ENCODE measurements at regions not wholly inside any gene's neighbourhood (a gene's known extent, or its start where the extent isn't known, plus 50 kb on each side); places are given as distances from the start of the nearest gene placed in this dataset.

DNA sequence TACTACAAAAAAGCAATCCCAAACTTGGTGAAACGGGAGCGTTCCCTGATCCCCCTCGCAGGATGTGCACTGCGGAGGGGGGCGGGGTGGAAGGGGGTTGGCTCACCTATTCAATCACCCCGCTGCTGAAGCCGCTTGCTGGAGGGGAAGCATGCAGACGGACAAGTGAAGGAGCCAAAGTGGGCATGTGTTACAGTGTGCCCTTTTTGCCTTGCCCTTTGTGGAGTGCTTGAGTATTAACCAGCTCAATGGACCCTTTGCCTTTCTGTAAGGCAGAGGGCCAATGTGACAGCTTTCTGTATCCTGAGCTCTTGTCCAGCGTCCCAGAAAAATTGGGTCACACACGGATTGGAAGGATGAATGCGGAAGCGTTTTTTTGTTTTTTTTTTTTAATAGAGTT is 348.9 kb upstream of the NPSR1 start:
- TF ChIP-seq, protein P1, sequence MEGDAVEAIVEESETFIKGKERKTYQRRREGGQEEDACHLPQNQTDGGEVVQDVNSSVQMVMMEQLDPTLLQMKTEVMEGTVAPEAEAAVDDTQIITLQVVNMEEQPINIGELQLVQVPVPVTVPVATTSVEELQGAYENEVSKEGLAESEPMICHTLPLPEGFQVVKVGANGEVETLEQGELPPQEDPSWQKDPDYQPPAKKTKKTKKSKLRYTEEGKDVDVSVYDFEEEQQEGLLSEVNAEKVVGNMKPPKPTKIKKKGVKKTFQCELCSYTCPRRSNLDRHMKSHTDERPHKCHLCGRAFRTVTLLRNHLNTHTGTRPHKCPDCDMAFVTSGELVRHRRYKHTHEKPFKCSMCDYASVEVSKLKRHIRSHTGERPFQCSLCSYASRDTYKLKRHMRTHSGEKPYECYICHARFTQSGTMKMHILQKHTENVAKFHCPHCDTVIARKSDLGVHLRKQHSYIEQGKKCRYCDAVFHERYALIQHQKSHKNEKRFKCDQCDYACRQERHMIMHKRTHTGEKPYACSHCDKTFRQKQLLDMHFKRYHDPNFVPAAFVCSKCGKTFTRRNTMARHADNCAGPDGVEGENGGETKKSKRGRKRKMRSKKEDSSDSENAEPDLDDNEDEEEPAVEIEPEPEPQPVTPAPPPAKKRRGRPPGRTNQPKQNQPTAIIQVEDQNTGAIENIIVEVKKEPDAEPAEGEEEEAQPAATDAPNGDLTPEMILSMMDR (IDR thresholded peaks at IDR 0.05), result no peak
- H3K36me3 ChIP-seq, result no peaks in the 10 kb centered on the region
- no peak overlapping the region for H3K27ac ChIP-seq
- DNase-seq (no peak), ATAC-seq (no peak)
- H3K27me3 ChIP-seq (ENCODE audit: low read depth), result no peaks in the 10 kb centered on the region
- H3K4me1 ChIP-seq, result no peaks in the 10 kb centered on the region
- no peak overlapping the region for H3K4me3 ChIP-seq
- intact Hi-C loops (cut with DNase I), result no loop called here
- peaks cover 18% of the 10 kb centered on the region for H3K9me3 ChIP-seq

DNA sequence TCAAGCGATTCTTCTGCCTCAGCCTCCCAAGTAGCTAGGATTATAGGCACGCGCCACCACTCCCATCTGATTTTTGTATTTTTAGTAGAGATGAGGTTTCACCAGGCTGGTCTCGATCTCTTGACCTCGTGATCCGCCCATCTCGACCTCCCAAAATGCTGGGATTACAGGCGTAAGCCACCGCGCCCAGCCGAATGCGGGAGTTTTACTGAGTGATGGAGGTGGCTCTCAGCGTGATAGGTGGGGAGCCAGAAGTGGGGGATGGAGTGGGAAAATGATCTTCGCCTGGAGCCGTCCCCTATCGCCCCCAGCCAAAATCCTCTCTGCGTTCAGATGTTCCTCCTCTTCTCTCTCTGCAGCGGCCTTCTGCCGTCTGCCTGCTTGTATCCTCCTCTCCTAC is 348.4 kb upstream of the NPSR1 start:
- no peak for DNase-seq
- TF ChIP-seq, protein P1 (IDR thresholded peaks at IDR 0.05), result no peak
- Histone ChIP-seq H3K9me3 (peaks cover 18% of the 10 kb centered on the region), H3K4me3 (no peak overlapping the region), H3K4me1 (no peaks in the 10 kb centered on the region), H3K36me3 (no peaks in the 10 kb centered on the region), H3K27me3 (ENCODE audit: low read depth) (no peaks in the 10 kb centered on the region), H3K27ac (no peak overlapping the region)
- no peak for ATAC-seq
- intact Hi-C loops (cut with DNase I), result no loop called here

DNA sequence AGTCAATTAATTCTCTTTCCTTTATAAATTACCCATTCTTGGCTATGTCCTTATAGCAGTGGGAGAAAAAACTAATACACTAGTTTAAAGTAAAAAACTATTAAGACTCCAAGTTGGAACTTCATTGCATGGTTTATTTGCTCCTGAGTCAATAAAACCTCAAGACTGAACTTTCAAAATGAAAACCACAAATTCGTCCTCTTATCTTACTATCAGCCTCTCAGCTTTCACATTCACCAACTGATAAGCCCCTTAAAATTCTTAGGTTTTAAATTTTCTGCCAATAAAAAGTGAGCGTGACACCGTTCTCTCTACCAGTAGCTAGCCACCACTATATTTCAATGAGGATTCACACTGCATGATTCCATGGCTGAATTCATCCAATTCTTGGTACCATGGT is 346.4 kb upstream of the NPSR1 start:
- intact Hi-C loops (cut with DNase I), result no loop called here
- no peak for DNase-seq
- TF ChIP-seq, protein P1 (IDR thresholded peaks at IDR 0.05), result no peak
- Histone ChIP-seq H3K9me3 (peaks cover 18% of the 10 kb centered on the region), H3K4me3 (no peak overlapping the region), H3K27me3 (ENCODE audit: low read depth) (no peaks in the 10 kb centered on the region), H3K36me3 (no peaks in the 10 kb centered on the region), H3K4me1 (no peaks in the 10 kb centered on the region), H3K27ac (no peak overlapping the region)
- ATAC-seq, result no peak

DNA sequence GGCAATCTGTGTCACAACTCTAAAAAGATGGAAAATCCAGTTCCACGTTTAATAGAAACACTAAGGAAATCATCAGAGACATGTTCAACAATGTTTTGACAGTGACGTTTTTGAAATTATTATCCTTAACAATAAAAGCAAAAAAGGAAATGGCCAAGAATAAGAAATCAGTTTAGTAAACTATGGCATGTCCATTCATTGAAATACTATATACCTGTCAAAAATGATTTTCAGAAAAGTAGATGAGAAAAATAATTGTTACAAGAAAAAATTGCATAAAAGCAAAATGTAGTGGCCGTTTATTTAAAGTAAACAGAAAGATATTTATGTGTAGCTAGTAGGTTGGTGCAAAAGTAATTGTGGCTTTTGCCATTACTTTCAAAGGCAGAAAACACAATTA is 345.4 kb upstream of the NPSR1 start:
- ATAC-seq (no peak), DNase-seq (no peak)
- intact Hi-C loops (cut with DNase I), result no loop called here
- H3K36me3 ChIP-seq, result no peaks in the 10 kb centered on the region
- H3K9me3 ChIP-seq, result peaks cover 18% of the 10 kb centered on the region
- no peaks in the 10 kb centered on the region for H3K4me1 ChIP-seq
- TF ChIP-seq, protein P1 (IDR thresholded peaks at IDR 0.05), result no peak
- H3K27ac ChIP-seq, result no peak overlapping the region
- H3K27me3 ChIP-seq (ENCODE audit: low read depth), result no peaks in the 10 kb centered on the region
- no peak overlapping the region for H3K4me3 ChIP-seq

DNA sequence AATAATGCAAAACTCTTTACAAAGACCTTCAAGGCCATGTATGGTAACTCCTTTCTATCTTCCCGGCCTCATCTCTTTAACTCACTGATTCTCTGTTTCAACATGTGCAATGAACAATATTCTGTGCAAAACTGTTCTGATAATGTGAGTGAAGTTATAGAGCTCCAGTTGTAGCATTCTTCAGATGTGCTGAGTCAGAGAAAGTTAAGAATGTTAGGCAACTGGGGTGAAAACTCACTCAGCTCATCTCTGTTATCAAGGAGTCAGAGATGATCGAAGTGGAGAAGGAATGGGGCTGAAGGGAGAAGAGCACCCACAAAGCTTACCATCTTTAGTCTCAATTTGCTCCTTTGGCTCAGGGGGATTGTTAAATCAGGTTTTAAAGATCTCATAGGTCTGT is 344.7 kb upstream of the NPSR1 start:
- no peak overlapping the region for H3K27ac ChIP-seq
- TF ChIP-seq, protein P1 (IDR thresholded peaks at IDR 0.05), result no peak
- H3K36me3 ChIP-seq, result no peaks in the 10 kb centered on the region
- ATAC-seq (no peak), DNase-seq (no peak)
- intact Hi-C loops (cut with DNase I), result no loop called here
- H3K27me3 ChIP-seq (ENCODE audit: low read depth), result no peaks in the 10 kb centered on the region
- no peak overlapping the region for H3K4me3 ChIP-seq
- no peaks in the 10 kb centered on the region for H3K4me1 ChIP-seq
- H3K9me3 ChIP-seq, result peaks cover 18% of the 10 kb centered on the region

DNA sequence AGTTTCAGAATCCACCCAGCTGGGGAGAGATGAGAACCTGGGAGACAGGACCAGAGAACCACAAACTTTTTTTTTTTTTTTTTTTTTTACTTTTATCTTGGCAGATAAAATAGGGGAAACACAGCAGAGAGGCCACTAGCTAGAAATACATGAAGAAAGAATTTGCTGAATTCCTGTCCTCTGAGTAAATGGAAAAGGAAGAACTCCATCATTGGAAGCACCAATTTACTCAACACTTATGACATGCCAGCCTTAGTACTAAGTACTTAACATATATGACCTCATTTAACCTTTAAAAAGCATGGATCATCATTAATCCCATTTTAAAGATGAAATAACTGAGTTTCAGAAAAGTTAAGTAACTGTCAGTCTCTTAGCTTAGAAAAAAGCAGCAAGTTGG is 343.0 kb upstream of the NPSR1 start:
- intact Hi-C loops (cut with DNase I), result no loop called here
- Histone ChIP-seq H3K4me1 (no peaks in the 10 kb centered on the region), H3K27ac (no peak overlapping the region), H3K36me3 (no peaks in the 10 kb centered on the region), H3K9me3 (peaks cover 18% of the 10 kb centered on the region), H3K4me3 (no peak overlapping the region), H3K27me3 (ENCODE audit: low read depth) (no peaks in the 10 kb centered on the region)
- ATAC-seq (no peak), DNase-seq (no peak)
- TF ChIP-seq, protein P1 (IDR thresholded peaks at IDR 0.05), result no peak
